CD14-positive monocyte (primary cell): ENCODE measurements at regions not wholly inside any gene's neighbourhood (a gene's known extent, or its start where the extent isn't known, plus 50 kb on each side); places are given as distances from the start of the nearest gene placed in this dataset.

Source experiments
- DNase-seq, 3 donors: peaks; one replicate each; pipeline ENCODE4 v3.0.0-alpha.2; 2011 to 2022
- H2AFZ ChIP-seq: 2 replicates; pipeline ENCODE4 v1.6.0; 2012; ENCODE audit warnings: mild to moderate bottlenecking, low read depth, low read length, inconsistent platforms; ENCODE audit not compliant: insufficient read depth, poor library complexity, severe bottlenecking
- H3K27ac ChIP-seq, 2 donors: 1 replicate in 1 of 2; 2 replicates in 1 of 2; pipeline ENCODE4 v1.5.1; 2012 to 2013; ENCODE audit warnings: low read length in 2 of 2, control low read depth in 1 of 2, inconsistent platforms in 1 of 2, low read depth in 1 of 2, mild to moderate bottlenecking in 1 of 2
- H3K27me3 ChIP-seq, 2 donors: one replicate each; pipeline versions ENCODE4 v1.6.0 to v1.6.1; 2011 to 2013; ENCODE audit warnings: low read length in 2 of 2; ENCODE audit not compliant: control insufficient read depth in 2 of 2, insufficient read depth in 2 of 2
- H3K36me3 ChIP-seq, 2 donors: replicated peaks in 1 of 2; 1 replicate in 1 of 2; 2 replicates in 1 of 2; pipeline versions ENCODE4 v1.5.1 to v1.6.1; 2012 to 2013; ENCODE audit warnings: low read length in 2 of 2, control low read depth in 1 of 2, inconsistent platforms in 1 of 2, mild to moderate bottlenecking in 1 of 2; ENCODE audit not compliant: insufficient read depth in 2 of 2, control insufficient read depth in 1 of 2
- H3K4me1 ChIP-seq, 2 donors: 1 replicate in 1 of 2; 2 replicates in 1 of 2; pipeline versions ENCODE4 v1.5.1 to v1.6.1; 2012 to 2013; ENCODE audit warnings: low read length in 2 of 2, control low read depth in 1 of 2, inconsistent platforms in 1 of 2, mild to moderate bottlenecking in 1 of 2, moderate library complexity in 1 of 2; ENCODE audit not compliant: insufficient read depth in 2 of 2, control insufficient read depth in 1 of 2
- H3K4me2 ChIP-seq: replicated peaks from 2 replicates; pipeline ENCODE3; 2012; ENCODE audit warnings: low read length, moderate library complexity, mild to moderate bottlenecking; ENCODE audit not compliant: poor library complexity, severe bottlenecking; ENCODE audit errors: extremely low read depth
- H3K4me3 ChIP-seq, 3 experiments: fragments of 200-600 bp in 1 of 3; sonication (generic) in 1 of 3; replicated peaks in 1 of 3; 1 replicate in 2 of 3; 2 replicates in 1 of 3; pipeline ENCODE4 v1.5.1; 2011 to 2013; ENCODE audit warnings: low read length in 3 of 3, mild to moderate bottlenecking in 3 of 3, control low read depth in 2 of 3, low read depth in 2 of 3, inconsistent platforms in 1 of 3, moderate library complexity in 1 of 3
- H3K79me2 ChIP-seq: 2 replicates; pipeline ENCODE4 v1.6.0; 2012; ENCODE audit warnings: mild to moderate bottlenecking, control low read depth, inconsistent platforms, low read length, moderate library complexity; ENCODE audit not compliant: insufficient read depth
- H3K9ac ChIP-seq: 2 replicates; pipeline ENCODE4 v1.6.0; 2017; ENCODE audit warnings: low read length, mild to moderate bottlenecking; ENCODE audit not compliant: insufficient read depth, poor library complexity, severe bottlenecking
- H3K9me3 ChIP-seq, 2 donors: replicated peaks in 1 of 2; 1 replicate in 1 of 2; 2 replicates in 1 of 2; pipeline versions ENCODE4 v1.5.1 to v1.6.1; 2012 to 2013; ENCODE audit warnings: low read length in 2 of 2, control low read depth in 1 of 2; ENCODE audit not compliant: control insufficient read depth in 1 of 2, insufficient read depth in 1 of 2
- H4K20me1 ChIP-seq: 2 replicates; pipeline ENCODE4 v1.6.0; 2012; ENCODE audit warnings: mild to moderate bottlenecking, low read length, control low read depth, moderate library complexity; ENCODE audit not compliant: insufficient read depth
- H3K27ac Mint-ChIP-seq, 7 donors: one replicate each; pipeline ENCODE4 v1.8.0; 2020; ENCODE audit warnings: mild to moderate bottlenecking in 7 of 7, mixed read lengths in 7 of 7, moderate library complexity in 6 of 7, inconsistent platforms in 2 of 7
- H3K27me3 Mint-ChIP-seq, 3 donors: one replicate each; pipeline ENCODE4 v1.8.0; 2021 to 2022; ENCODE audit warnings: low read depth in 3 of 3, mild to moderate bottlenecking in 3 of 3, mixed read lengths in 3 of 3, moderate library complexity in 3 of 3, inconsistent platforms in 1 of 3
- H3K36me3 Mint-ChIP-seq, 2 donors: one replicate each; pipeline ENCODE4 v1.8.0; 2020; ENCODE audit warnings: mixed read lengths in 2 of 2, inconsistent platforms in 1 of 2, mild to moderate bottlenecking in 1 of 2
- H3K4me1 Mint-ChIP-seq: one replicate; pipeline ENCODE4 v1.8.0; 2020; ENCODE audit warnings: mild to moderate bottlenecking, mixed read lengths
- H3K4me3 Mint-ChIP-seq, 2 donors: one replicate each; pipeline ENCODE4 v1.8.0; 2020; ENCODE audit warnings: mild to moderate bottlenecking in 2 of 2, mixed read lengths in 2 of 2, moderate library complexity in 1 of 2
- H3K9me3 Mint-ChIP-seq, 7 donors: one replicate each; pipeline ENCODE4 v1.8.0; 2020 to 2022; ENCODE audit warnings: mixed read lengths in 7 of 7, mild to moderate bottlenecking in 6 of 7, moderate library complexity in 6 of 7, inconsistent platforms in 2 of 7
- CTCF ChIP-seq: fragments of 200-600 bp; IDR thresholded peaks from one replicate; pipeline ENCODE4 v1.8.0; 2022; ENCODE audit warnings: antibody characterized with exemption, mild to moderate bottlenecking
- WGBS: methylation state at CpG from one replicate; pipeline ENCODE4 v1.1.5; 2013; ENCODE audit warnings: missing lambda C conversion rate; ENCODE audit not compliant: insufficient coverage; 5-methylcytosine and 5-hydroxymethylcytosine counted together
- intact Hi-C, 2 donors: fragments of 100-400 bp; cut with micrococcal nuclease; formaldehyde crosslinking; loops; one replicate each; pipeline versions ENCODE4 v1.15.0 to v1.15.1; 2023

DNA sequence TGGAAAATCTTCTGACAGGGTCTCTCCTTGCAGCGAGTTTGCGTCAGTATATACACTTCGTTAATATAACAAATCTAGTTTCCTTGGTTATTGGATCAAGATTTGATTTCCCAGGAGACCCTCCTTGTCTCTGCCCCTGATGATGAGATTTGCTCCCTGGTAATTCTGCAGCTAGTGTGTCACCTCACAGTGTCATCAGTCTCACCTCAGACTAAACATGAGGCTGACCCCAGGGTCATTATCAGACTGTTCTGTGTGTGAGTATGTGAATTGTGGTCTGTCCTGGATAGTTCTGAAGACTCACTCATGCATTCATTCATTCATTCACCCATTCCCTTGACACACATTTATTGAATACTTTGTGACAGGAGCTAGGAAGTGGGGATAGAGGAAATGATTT is 138.4 kb upstream of the CTTNBP2 start:
- H3K4me1 Mint-ChIP-seq, result no peaks in the 10 kb centered on the region
- Histone ChIP-seq H3K79me2 (no peaks in the 10 kb centered on the region), H4K20me1 (no peaks in the 10 kb centered on the region), H2AFZ (no peak overlapping the region), H3K27me3 (no peaks in the 10 kb centered on the region), H3K9me3 (peaks cover 5% of the 10 kb centered on the region in 2 donors), H3K9ac (no peak overlapping the region), H3K36me3 (no peaks in the 10 kb centered on the region), H3K4me3 (no peak overlapping the region), H3K27ac (no peak overlapping the region), H3K4me1 (no peaks in the 10 kb centered on the region), H3K4me2 (no peak overlapping the region)
- WGBS, result no CpG with 5 or more reads among the region's 3 CpGs
- peaks cover 0 to 1% (median 0%) of the 10 kb centered on the region in 3 donors for H3K27me3 Mint-ChIP-seq
- no peak for DNase-seq
- no peak for TF ChIP-seq CTCF
- intact Hi-C loops, result no loop called here
- H3K36me3 Mint-ChIP-seq, result no peaks in the 10 kb centered on the region
- H3K27ac Mint-ChIP-seq, result no peak overlapping the region
- H3K9me3 Mint-ChIP-seq, result peaks cover 0 to 8% (median 2%) of the 10 kb centered on the region in 7 donors
- no peak overlapping the region for H3K4me3 Mint-ChIP-seq

DNA sequence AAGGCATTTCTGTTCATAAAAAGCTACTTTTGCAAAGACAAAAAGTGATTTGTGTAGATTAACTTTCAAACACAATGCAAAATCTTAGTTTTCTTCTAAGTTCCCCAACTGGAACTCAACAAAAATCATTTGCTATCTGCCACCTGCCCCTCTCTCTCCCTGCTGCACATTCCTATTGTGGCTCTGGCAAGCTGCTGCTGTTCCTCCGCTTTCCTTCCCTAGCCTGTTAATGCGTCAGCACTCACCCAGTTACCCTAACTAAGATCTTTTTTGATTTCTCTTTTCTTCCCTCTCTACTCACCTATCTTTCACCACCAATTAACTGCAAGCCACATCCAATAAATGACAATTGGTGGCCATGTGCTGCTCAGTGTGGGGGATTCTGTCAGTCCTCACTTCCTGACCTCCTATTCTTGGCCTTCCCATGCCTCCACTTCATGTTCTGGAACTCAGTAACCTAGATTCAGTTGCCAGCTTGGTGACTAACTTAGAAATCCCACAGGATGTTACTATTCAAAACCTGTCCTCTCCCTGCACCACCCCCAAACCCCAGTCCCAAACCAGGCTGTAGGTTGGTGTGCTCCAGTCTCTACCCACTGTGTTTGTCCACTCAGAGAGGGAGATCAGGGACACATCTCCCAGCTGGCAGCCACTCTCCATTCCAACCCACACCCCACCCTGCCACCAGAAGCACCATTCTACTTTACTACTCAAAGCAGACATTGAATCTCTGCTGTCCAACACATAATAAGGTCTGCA is 140.2 kb upstream of the CTTNBP2 start:
- Histone ChIP-seq H3K9ac (no peak overlapping the region), H3K4me1 (no peaks in the 10 kb centered on the region), H3K36me3 (no peaks in the 10 kb centered on the region), H3K27ac (no peak overlapping the region), H3K4me3 (no peak overlapping the region), H2AFZ (no peak overlapping the region), H3K79me2 (no peaks in the 10 kb centered on the region), H3K27me3 (no peaks in the 10 kb centered on the region), H3K4me2 (no peak overlapping the region), H4K20me1 (no peaks in the 10 kb centered on the region), H3K9me3 (peaks cover 8 to 12% of the 10 kb centered on the region in 2 donors)
- intact Hi-C loops, result no loop called here
- TF ChIP-seq CTCF, result no peak
- Mint-ChIP-seq H3K4me3 (no peak overlapping the region), H3K27ac (peak overlapping the region in 1 of 7 donors; percentile 1), H3K9me3 (peaks cover 0 to 12% (median 5%) of the 10 kb centered on the region in 7 donors), H3K27me3 (peaks cover 0 to 1% (median 0%) of the 10 kb centered on the region in 3 donors), H3K36me3 (no peaks in the 10 kb centered on the region), H3K4me1 (no peaks in the 10 kb centered on the region)
- DNase-seq, result no peak
- WGBS, result 93% methylated on average over 2 of the region's 2 CpGs
